ENCODE measurements at regions not wholly inside any gene's neighbourhood (a gene's known extent, or its start where the extent isn't known, plus 50 kb on each side); places are given as distances from the start of the nearest gene placed in this dataset.

DNA sequence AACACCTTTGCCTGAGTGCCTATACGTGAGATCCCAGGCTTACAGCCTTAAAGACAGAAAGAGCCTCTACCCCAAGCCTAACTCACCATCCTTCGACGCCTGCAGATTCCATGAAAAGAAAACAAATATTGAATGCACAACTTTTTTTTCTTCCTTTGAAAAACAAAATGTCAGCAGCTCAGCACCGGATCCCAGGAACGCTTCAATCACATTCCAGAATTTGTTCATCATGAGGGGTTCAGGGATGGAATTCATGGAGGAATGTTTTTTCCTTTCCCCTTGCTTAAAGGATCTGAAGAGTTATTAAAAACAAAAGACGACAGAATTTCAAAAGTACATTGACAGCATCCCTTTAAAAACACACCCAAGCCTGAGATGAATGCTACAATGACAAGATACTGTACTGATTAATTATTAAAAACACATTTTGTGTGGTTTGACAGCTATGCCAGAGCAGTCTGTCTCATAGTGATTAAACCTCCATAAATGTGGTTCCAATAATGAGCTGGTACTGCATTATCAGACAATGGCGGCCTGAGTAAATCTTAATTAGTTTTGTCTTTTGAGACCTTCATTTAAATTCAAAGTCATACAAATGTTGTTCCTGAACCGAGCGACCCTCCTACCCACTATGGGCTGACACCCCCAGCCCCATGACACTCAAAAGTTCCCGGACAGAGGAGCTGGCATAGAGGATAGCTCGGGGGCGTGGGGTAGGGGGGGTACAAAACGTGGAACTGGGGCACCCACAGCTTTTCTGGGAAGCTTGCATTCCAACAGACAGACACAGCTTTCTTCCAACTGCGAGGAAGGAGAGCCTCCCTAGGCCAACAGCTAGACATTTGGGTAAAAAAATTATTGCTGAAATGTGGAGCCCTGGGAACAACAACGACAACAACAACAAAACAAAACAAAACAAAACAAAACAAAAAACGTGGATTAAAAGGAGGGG lies 227.5 kb downstream of the TTC32 start:
- TF ChIP-seq, protein P1, sequence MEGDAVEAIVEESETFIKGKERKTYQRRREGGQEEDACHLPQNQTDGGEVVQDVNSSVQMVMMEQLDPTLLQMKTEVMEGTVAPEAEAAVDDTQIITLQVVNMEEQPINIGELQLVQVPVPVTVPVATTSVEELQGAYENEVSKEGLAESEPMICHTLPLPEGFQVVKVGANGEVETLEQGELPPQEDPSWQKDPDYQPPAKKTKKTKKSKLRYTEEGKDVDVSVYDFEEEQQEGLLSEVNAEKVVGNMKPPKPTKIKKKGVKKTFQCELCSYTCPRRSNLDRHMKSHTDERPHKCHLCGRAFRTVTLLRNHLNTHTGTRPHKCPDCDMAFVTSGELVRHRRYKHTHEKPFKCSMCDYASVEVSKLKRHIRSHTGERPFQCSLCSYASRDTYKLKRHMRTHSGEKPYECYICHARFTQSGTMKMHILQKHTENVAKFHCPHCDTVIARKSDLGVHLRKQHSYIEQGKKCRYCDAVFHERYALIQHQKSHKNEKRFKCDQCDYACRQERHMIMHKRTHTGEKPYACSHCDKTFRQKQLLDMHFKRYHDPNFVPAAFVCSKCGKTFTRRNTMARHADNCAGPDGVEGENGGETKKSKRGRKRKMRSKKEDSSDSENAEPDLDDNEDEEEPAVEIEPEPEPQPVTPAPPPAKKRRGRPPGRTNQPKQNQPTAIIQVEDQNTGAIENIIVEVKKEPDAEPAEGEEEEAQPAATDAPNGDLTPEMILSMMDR (conservative IDR thresholded peaks at IDR 0.05; ENCODE audit: low read depth, low read length) = no peak
- no peak for TF ChIP-seq EZH2 (IDR thresholded peaks at IDR 0.05; ENCODE audit: borderline replicate concordance, low read depth, low read length, poor library complexity, severe bottlenecking)
